ENCODE measurements at regions not wholly inside any gene's neighbourhood (a gene's known extent, or its start where the extent isn't known, plus 50 kb on each side); places are given as distances from the start of the nearest gene placed in this dataset.

GRCh38 chr7:428387-428786, 91.3 kb downstream of the PDGFA start:
- H3K36me3 ChIP-seq: no peaks in the 10 kb centered on the region
- no peak for TF ChIP-seq CTCF (IDR thresholded peaks at IDR 0.05 in 8 of 11, conservative IDR thresholded peaks at IDR 0.05 in 3 of 11)
- no peak for TF ChIP-seq POLR2A (IDR thresholded peaks at IDR 0.05)
- TF ChIP-seq POLR2AphosphoS5 (IDR thresholded peaks at IDR 0.05): no peak
- intact Hi-C loops (cut with DNase I; ENCODE audit: low total_unique reads): no loop called here
- no peak overlapping the region for H3K27ac ChIP-seq
- H3K4me3 ChIP-seq: no peak overlapping the region
- H3K9me3 ChIP-seq: no peaks in the 10 kb centered on the region
- DNase-seq: no peak
- H3K27me3 ChIP-seq (replicated peaks in 1 of 7): no peaks in the 10 kb centered on the region
- WGBS, 5 donors: 92 to 97% (median 94%) methylated on average over 18 of the region's 18 CpGs
- H3K4me1 ChIP-seq: peaks cover 0 to 15% (median 3%) of the 10 kb centered on the region in 6 donors

GRCh38 chr7:428927-429827, 90.5 kb downstream of the PDGFA start:
- no peak for DNase-seq
- Histone ChIP-seq H3K4me3 (no peak overlapping the region), H3K9me3 (no peaks in the 10 kb centered on the region), H3K36me3 (no peaks in the 10 kb centered on the region), H3K27ac (no peak overlapping the region), H3K27me3 (replicated peaks in 1 of 7) (no peaks in the 10 kb centered on the region), H3K4me1 (peaks cover 0 to 15% (median 3%) of the 10 kb centered on the region in 6 donors)
- intact Hi-C loops (cut with DNase I; ENCODE audit: low total_unique reads): no loop called here
- 92 to 94% (median 93%) methylated on average over 30 to 48 of the region's 48 CpGs for WGBS, 5 donors
- TF ChIP-seq POLR2AphosphoS5 (IDR thresholded peaks at IDR 0.05) (no peak), POLR2A (IDR thresholded peaks at IDR 0.05) (no peak), CTCF (IDR thresholded peaks at IDR 0.05 in 8 of 11, conservative IDR thresholded peaks at IDR 0.05 in 3 of 11) (no peak)

GRCh38 chr7:429828-430180, 89.8 kb downstream of the PDGFA start:
- no peaks in the 10 kb centered on the region for H3K9me3 ChIP-seq
- H3K36me3 ChIP-seq: no peaks in the 10 kb centered on the region
- 90 to 96% (median 94%) methylated on average over 19 to 20 of the region's 20 CpGs for WGBS, 5 donors
- H3K4me1 ChIP-seq: peaks cover 0 to 15% (median 3%) of the 10 kb centered on the region in 6 donors
- DNase-seq: no peak
- intact Hi-C loops (cut with DNase I; ENCODE audit: low total_unique reads): no loop called here
- H3K27ac ChIP-seq: no peak overlapping the region
- TF ChIP-seq CTCF (IDR thresholded peaks at IDR 0.05 in 8 of 11, conservative IDR thresholded peaks at IDR 0.05 in 3 of 11) (no peak), POLR2AphosphoS5 (IDR thresholded peaks at IDR 0.05) (no peak), POLR2A (IDR thresholded peaks at IDR 0.05) (no peak)
- peaks cover 0 to 2% (median 0%) of the 10 kb centered on the region in 7 donors for H3K27me3 ChIP-seq (replicated peaks in 1 of 7)
- no peak overlapping the region for H3K4me3 ChIP-seq

- intact Hi-C loops (cut with DNase I; ENCODE audit: low total_unique reads): no loop called here
- Histone ChIP-seq H3K4me3 (no peak overlapping the region), H3K27me3 (replicated peaks in 1 of 7) (peaks cover 0 to 7% (median 0%) of the 10 kb centered on the region in 7 donors), H3K36me3 (no peaks in the 10 kb centered on the region), H3K4me1 (peaks cover 0 to 15% (median 3%) of the 10 kb centered on the region in 6 donors), H3K9me3 (no peaks in the 10 kb centered on the region), H3K27ac (peak overlapping the region in 2 of 8 donors; percentile 28 to 46)
- TF ChIP-seq POLR2AphosphoS5 (IDR thresholded peaks at IDR 0.05) (no peak), POLR2A (IDR thresholded peaks at IDR 0.05) (no peak), CTCF (IDR thresholded peaks at IDR 0.05 in 8 of 11, conservative IDR thresholded peaks at IDR 0.05 in 3 of 11) (no peak)
- DNase-seq: no peak
- 86 to 92% (median 91%) methylated on average over 21 to 24 of the region's 24 CpGs for WGBS, 5 donors
Observed at GRCh38 chr7:431041-431440, 88.6 kb downstream of the PDGFA start.
